ENCODE measurements at regions not wholly inside any gene's neighbourhood (a gene's known extent, or its start where the extent isn't known, plus 50 kb on each side); places are given as distances from the start of the nearest gene placed in this dataset.
A peak's percentile ranks its signal among the peaks of the same experiment; 100 is the strongest.
"Not testable (repeated sequence)": the region's sequence is repeated elsewhere in the genome, so short reads cannot be mapped to it uniquely, and the experiment has no call there.

DNA sequence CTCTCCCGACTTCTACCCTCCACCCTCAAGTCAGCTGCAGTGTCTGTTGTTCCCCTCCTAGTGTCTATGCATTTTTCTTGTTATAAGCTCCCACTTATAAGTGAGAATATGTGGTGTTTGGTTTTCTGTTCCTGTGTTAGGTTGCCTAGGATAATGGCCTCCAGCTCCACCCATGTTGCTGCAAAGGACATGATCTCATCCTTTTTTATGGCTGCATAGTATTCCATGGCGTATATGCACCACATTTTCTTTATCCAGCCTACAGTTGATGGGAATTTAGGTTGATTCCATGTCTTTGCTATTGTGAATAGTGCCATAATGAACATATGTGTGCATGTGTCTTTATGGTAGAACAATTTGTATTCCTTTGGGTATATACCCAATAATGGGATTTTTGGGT, 80.7 kb downstream of the SPTSSA start:
- not testable (repeated sequence) for DNase-seq (ENCODE audit: low read depth in 3 of 3, low spot score in 2 of 3)

DNA sequence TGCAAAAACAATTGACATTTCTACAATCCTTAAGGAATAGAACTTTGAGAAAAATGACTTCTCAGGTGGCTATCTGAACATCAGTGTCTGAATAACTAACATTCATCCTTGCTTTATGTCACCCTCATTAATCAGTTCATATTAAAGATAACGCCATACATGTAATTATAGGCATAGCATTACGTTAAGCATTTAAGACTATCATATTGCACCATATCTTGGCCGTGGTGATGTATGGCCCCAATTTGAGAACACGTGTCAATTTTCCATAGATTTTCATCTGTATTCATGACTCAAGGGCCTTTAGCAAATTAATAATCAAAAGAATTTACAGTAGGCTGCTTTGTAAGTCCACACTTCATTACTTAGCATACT, 81.6 kb downstream of the SPTSSA start:
- DNase-seq (ENCODE audit: low read depth in 3 of 3, low spot score in 2 of 3), result no peak

DNA sequence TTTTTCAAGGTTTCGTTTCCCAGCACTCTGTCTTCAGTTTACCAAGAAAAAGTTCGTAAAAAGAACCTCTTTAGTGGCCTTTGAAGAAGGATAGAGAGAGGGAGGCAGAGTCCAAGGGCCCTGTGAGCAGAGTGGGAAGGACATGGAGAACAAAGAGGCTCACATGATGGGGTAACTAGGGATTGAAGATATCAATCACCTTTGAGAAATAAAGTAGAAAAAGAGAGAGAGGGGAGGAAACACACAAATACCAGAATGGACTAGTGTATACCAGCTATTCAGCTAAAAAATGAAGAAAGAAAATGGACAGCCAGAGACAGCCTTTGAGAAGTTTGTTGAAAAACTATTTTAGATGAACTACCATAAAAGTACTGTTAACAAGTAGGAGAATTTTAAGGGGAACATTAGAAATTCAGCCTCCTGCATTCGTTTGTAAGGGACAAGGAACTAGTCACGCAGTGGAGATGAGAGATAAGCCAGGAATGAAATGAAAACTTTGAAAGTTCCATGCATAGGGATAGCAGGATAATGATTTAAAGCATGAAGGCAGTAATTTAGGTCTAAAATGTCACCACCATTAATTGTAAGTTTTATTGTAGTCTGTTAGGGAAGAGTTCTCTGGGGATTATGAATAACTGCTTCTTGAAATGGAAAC, 82.1 kb downstream of the SPTSSA start:
- no peak for DNase-seq (ENCODE audit: low read depth in 3 of 3, low spot score in 2 of 3)

DNA sequence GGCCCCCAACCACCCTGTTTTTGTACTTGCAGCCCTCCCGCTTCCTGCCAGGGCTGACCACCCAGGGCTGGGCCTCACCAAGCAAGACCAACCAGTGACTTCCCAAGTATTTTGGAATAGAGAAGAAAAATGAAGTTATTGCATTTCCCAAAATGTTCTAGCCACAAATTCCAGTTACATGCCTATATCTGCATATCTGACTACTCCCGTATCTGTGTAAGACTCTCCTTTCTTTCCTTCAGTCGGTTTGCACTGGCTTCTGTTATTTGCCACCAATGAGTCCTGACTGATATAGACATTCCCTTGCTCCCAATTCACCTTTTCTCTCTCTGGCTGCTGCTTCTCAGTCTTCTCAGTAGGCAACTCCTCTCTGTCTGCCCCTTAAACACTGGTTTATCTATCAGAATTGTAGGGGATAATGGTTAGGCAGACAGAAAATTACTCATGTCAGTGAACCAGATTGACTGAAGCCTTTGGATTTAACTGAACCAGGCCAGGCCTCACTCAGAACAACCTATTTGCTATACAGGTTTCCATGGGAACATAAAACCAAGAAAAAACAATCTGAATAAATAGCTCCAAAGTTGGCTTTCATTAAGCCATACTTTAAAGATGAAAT, 85.3 kb downstream of the SPTSSA start:
- DNase-seq (ENCODE audit: low read depth in 3 of 3, low spot score in 2 of 3), result no peak

DNA sequence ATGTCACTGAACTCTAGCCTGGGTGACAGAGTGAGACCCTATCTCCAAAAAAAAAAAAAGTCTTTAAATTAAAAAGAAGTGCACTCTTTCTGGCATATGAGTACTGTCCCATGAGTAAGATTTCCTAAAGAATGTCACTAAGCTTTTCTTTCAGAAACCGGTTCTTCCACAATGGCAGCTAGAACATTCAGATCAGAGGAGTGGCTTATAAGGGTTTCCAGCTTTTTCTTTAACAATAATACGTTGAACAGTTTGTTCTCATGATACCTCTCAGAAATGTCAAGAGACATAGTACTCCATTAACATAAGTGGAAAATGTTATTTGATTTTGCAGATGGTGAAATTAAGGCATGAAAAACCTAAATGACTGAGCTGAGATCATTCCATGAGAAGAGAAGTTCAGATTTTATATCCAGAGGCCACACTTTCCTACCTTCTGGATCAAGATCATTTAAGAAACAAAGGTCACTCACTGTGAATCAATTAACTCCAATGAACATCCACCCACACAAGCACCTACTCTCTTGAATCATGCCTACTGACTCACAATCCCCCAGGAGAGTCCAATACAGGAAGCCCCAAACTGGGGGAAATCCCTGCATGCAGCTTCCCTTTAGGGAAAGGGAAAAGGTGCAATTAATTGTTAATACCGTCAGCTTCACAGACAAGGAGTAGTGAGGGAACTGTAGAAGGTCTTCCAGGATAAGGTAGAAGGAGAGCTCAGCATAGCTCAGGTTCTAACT, 86.9 kb downstream of the SPTSSA start:
- DNase-seq (ENCODE audit: low read depth in 3 of 3, low spot score in 2 of 3), result no peak

DNA sequence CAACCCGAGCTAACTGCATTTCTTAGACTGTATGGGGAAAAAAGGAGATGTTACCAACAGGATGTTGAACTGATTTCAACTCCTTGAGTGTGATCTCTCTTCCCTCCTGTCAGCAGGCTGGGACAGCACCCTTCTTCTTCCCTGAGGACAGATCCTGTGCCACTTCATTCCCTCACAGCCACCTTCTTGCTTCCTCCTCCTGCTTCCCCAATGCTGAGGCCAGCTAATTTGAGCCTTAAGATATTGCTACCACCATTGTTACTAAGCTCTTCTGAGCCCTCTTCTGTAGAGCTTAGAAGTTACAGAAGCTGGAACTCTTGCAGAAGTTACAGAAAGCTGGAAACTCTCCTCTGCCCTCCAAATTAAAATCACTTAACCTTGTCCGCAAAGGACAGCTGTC, 88.8 kb downstream of the SPTSSA start:
- no peak for DNase-seq (ENCODE audit: low read depth in 3 of 3, low spot score in 2 of 3)

DNA sequence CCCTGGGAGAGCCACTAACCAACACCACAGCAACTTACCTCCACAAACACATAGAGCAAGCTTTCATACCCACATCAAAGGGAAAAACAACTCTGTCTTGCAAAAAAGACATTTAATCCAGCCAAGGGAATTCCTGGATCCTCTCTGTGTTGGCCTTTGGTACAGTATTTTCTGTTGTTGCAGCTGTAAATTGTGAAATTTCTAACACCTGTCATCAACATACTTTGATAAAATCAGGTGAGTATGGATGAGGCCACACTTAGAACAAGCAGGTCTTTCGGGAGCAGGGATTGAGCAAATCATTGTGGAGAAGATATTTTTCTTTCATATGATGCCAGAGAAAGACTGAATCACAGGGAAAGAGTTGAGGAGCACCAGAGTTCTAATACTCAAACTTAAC, 89.3 kb downstream of the SPTSSA start:
- no peak for DNase-seq (ENCODE audit: low read depth in 3 of 3, low spot score in 2 of 3)

DNA sequence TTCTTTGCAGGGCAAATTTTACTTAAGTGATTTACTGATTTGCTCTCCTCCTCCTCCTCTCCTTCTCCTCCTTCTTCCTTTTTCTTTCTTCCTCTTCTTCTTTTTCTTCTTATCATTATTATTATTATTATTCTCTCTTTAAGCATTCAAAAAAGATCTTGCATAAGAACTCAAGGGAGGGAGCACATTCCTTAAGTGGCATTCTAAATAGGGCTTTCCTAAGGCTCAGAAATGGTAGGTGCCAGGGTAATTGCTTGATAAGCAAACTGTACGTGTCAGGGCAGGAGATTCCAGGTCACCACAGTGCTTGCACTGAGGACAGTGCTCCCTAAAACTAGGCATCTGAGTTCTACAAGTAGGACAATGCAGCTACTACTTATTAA, 92.4 kb downstream of the SPTSSA start:
- no peak for DNase-seq (ENCODE audit: low read depth in 3 of 3, low spot score in 2 of 3)

DNA sequence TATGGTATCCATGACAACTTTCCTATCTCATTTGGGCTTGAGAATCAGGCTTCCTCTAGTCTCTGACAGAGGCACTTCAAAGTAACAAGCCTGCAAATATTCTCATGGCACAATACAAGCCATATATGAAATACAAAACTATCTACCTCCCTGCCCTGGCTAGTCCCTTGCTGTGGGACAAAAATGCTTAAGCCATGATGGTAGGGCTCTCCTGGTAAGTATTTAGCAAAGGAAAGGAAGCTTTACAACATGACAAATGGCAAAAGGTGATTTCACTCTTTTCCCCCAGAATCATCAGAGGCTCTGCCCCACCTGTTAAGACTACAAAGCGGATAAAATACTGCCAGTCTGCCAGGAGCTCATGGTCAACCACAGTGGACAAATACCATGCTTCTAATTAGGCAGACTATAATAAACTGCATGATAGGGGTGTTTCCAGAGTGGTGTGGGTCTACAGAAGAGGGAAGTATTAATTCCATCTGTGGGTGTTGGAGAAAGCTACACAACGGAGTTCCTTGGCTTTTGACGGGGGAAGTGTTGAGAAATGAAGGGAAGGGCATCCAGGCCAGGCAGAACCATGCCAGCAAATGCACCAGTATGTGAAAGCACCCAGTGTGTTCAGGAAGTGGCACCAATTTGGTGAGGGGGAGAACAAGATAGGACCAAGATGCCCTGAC, 92.9 kb downstream of the SPTSSA start:
- DNase-seq (ENCODE audit: low read depth in 3 of 3, low spot score in 2 of 3), result no peak

DNA sequence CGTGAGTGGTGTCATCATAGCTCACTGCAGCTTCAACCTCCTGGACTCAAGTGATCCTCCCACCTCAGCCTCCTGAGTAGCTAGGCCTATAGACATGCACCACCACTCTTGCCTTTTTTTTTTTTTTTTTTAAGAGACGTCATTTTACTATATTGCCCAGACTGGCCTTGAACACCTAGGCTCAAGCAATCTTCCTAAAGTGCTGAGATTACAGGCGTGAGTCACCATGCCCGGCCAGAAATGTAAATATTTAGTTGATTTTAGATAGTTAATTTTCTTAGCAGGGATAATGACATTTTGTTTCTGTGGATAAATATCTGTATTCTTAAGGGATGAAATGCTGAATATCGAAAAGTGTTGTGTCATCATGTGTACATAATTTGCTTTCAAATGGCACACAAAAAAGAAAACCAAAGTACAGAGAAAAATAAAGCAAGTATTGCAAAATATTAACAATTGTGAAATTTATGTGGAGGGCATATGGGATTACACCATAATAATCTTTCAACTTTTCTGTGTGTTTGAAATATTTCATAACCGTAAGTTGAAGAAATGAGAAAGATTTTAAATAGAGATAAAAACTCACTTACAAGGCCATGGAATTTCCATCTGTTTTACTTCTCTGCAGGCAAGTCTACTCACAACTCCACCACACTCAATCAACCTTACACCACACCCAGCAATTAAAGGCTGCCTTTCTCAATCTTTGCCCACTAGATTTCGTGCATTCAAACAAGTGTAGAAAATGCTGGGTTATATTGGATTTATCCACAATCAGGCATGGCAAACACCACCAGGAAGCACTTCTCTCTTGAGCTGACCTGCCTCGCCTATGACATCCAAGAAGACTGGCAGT, 93.7 kb downstream of the SPTSSA start:
- no peak for DNase-seq (ENCODE audit: low read depth in 3 of 3, low spot score in 2 of 3)

DNA sequence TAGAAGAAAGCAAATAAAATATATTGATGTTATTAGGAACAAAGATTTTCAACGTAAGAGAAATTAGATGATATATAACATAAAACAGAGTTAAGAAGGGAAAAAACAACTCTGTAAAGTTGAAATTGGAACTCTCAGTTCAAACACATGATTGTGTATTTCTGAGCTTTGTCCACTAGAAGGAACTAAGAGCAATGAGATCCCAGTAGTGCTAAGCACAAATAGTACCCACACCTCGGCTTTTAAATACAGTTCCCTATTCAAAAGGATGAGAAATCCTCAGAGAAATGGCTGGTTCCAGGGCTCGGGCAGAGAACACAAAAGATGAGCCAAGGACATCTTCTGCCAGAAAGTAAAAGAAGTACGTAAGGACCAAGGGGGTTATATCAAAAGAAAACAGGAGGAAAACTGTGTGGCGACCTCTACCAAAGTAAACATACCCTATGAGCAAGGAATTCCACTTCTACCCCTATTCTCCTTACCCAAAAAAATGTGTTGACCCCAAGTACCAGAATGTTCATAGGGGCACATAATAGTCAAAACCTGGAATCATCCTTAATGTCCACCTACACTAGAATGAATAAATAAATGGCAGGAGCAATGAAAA, 96.6 kb downstream of the SPTSSA start:
- no peak for DNase-seq (ENCODE audit: low read depth in 3 of 3, low spot score in 2 of 3)

DNA sequence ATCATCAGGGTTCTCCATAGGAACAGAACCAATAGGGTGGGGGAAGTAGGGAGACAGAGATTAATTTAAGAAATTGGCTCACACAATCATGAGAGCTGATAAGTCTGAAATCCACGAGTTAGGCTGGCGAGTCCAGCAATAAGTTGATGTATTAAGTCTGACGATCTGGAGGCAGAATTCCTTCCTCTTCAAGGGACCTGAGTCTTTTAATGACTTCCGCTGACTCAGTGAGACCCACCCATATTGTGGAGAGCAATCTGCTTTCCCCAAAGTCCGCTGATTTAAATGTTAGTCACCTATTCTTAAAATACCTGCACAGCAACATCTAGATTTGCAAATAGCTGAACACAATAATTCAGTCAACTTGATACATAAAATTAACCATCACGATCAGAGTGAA, 97.8 kb downstream of the SPTSSA start:
- no peak for DNase-seq (ENCODE audit: low read depth in 3 of 3, low spot score in 2 of 3)

DNA sequence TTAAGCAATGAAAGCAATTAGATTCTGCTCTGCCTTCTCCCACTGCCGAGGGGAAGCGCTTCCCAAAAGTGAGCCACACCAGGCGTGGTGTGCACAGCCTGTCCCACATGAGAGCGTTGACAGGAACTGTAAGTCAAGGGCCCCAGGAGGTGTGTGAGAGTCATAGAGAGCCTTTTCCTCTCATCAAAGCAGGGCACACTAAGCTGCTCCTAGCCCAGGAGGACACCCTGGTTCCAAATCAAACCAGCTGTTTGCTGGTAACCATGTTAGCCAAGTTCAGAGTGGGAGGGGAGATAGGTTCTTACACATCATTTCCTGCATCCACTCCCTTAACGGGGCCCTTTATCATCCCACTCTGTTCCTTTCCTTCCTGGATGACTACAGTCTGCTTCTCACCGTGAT, 98.3 kb downstream of the SPTSSA start:
- DNase-seq (ENCODE audit: low read depth in 3 of 3, low spot score in 2 of 3), result no peak

DNA sequence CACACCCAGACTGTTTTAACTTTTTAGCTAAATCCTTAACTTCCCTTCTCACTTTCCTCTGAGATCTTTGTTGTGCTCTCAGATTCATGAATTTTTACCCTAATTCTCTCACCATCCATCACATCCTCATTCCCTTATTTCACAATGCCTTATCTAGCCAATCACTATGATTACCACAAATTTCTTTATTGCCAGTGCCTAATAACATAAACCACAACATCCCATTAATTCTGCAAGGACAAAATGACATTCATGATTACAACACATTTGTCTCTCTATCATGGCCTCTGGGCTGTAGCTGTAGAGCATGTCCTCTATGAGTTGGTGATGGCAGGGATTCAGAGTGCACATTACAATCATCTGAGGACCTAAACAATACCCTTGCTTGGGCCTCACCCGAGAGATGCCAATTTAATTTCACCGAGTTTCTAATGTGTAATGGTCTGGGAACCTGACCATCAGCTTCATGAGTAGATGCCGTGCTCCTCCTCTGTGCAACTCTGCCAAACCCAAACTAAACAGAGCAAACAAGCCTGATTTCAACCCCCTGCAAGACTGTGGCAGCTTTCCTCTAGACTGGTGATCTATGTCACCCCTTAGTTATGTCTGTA, 99.3 kb downstream of the SPTSSA start:
- DNase-seq (ENCODE audit: low read depth in 3 of 3, low spot score in 2 of 3), result no peak

DNA sequence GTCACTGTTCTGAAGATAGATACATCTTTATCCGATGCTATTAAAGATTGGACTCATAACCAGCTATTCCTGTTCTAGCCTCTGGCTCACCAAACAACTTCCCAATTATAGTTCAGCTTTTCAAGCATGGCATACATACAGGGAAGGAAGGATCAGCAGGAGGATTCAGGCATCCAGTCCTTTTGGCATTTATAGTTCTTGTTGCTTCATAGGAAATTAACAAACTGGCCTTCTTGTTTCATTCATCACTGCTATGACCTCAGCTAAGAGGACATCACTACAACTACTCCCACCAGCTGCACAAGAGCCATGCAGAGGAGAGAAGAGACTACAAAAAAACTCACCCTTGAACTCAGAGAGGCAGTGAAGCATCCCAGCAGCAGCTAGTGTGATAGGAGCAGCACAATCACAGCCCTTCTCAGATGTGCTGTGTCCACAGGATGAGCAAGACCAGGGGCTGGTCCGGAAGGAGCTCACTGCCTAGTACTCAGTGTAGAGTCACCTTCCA, 100.5 kb downstream of the SPTSSA start:
- peak in 1 of 3 donors; percentile 15 for DNase-seq (ENCODE audit: low read depth in 3 of 3, low spot score in 2 of 3)

DNA sequence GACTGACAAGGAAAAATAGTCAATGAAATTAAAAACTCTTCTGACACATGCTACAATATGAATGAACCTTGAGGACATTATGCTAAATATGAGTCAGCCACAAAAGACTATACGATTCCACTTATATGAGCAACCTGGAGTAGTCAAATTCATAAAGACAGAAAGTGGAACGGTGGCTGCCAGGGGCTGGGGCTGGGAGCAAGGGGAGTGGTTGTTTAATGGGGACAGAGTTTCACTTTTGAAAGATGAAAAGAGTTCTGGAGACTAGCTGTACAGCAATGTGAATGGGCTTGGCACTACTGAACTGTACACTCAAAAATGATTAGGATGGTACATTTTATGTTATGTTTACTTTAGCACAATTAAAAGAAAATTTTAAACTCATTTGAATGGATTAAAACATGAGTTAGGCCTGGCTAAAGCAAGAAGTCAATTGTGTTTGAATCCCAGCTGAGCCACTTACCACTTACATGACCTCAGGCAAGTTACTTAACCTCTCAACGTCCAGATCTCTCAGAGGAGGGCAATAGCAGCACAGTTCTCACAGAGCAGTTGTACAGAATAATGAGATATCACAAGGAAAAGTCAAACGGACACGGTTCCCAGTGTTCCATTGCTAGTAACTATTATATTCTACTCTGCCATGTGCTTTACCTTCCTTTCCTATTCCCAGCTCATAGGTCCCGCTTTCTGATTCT, 102.5 kb downstream of the SPTSSA start:
- DNase-seq (ENCODE audit: low read depth in 3 of 3, low spot score in 2 of 3), result no peak

DNA sequence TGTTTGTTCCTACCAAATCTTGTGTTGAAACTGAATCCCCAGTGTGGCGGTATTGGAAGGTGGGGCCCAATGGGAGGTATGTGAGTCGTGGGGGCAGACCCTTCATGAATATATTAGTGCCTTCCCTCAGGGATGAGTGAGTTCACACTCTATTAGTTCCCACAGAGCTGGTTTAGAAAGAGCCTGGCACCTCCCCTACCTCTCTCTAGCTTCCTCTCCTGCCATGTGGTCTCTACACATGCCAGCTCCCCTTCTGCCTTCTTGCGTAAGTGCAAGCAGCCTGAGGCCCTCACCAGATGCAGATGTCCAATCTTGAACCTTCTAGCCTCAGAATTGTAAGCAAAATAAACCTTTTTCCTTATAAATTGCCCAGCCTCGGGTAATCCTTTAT, 105.8 kb downstream of the SPTSSA start:
- DNase-seq (ENCODE audit: low read depth in 3 of 3, low spot score in 2 of 3), result no peak

DNA sequence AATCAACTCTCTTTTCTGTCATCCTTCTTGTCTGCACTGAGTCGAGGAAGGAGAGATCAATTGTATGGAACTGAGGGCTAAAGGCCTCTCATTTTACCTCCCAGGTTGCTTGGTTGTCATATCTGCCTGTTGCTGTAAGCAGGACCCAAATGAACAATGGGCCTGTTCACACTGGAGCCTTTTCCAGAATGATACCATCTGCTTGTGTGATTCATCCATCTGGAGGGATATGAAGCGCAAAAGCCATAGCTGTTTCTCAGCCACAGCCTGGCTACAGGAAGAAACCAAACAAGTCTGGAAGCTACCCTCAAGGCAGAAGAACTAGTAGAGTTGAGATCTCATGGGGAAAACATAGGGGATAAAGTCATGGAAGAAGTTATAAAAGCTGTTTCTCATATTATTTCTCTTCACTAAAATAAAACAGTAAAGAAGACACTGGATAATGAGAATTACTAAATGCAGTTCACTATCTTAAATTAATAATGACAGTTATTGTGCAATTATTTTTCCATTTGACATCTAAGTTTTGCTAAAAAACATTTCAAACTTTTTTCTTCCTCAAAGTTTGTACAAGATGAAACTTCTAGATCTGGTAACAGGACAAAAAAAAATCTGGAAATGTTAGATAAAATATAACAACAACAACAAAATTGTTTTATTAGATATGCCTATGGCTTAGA, 106.3 kb downstream of the SPTSSA start:
- no peak for DNase-seq (ENCODE audit: low read depth in 3 of 3, low spot score in 2 of 3)

DNA sequence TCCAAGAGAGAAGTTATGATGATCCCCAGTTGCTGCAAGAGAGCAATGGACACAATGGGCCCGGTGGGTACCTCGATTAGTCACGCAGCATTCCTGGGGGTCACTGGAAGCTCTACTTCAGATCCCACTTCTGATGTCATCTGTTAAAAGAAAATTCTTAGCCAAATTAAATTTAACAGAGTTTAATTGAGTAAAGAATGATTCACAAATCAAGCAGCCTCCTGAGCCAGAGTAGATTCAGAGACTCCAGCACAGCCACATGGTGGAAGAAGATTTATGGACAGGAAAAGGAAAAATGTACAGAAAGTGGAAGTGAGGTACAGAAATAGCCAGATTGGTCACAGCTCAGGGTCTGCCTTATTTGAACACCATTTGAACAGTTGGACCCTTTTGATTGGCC, 107.5 kb downstream of the SPTSSA start:
- no peak for DNase-seq (ENCODE audit: low read depth in 3 of 3, low spot score in 2 of 3)
